NCI-H524 treated with DMSO at 0.1 percent for 48 hours (cell line): ENCODE measurements at regions not wholly inside any gene's neighbourhood (a gene's known extent, or its start where the extent isn't known, plus 50 kb on each side); places are given as distances from the start of the nearest gene placed in this dataset.
"Not testable (repeated sequence)": the region's sequence is repeated elsewhere in the genome, so short reads cannot be mapped to it uniquely, and the experiment has no call there.

Source experiments
- DNase-seq: peaks from one replicate; lab custom pipeline; 2025; lab: John Stamatoyannopoulos, UW

- no peak for DNase-seq
Measured at GRCh38 chr2:55772109-55772980, 78.7 kb upstream of the PNPT1 start.

DNA sequence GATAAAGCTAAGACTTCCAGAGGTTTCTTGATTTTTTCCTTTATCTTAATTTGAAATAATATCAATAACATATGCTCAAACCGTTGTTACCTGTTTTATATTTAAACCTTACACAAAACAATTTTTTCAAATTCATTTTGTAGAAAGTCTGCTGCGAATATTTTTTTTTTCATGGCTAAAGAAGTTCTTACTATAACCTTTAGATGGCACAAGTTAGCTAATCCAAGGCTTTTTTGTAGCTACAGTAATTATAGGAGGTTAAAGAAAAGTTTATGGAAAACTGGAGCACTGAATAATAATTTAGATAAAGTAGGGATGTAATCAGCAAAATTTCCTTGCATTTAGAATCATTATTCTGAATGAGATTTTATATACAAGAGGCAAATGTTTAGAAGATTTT is 78.0 kb upstream of the PNPT1 start:
- DNase-seq = peak; percentile 9

DNA sequence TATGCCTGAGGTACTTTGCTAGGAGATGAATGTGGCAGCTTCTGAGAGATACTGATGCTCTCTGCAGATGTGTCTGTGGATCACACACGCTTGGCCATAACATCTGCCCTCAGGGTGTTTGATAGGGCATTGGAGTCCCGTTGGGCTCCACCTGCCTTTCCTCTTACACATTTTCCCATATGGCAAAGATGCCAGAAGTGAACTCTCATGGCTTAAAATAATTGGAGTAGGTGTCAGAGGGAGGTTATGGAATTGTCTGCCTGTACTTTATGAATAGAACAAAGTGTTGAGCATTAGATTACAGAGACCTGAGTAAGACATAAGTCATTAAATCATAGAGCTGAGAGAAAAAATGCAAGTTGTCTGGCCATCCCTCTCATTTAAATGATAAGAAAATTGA is 75.3 kb upstream of the PNPT1 start:
- DNase-seq = no peak

DNA sequence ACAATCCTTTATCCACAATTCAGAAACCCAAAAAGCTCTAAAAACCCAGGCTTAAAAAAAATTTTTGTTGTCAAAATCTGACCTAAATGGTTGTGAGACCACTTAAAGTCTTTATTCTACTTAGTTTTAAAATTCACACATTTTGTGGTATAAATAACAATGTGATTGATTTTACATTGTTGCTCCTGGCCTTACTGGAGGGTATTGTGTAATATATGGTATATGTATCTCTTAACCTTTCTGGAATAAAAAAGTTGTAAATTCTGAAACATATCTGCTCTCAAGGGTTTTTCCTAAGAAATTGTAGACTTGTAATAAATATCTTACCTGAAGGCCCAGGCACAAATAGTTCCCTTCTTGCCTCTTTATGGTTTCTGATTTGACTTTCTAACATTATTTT is 73.3 kb upstream of the PNPT1 start:
- DNase-seq = no peak

GRCh38 chr2:55765708-55766107 is 72.1 kb upstream of the PNPT1 start:
- not testable (repeated sequence) for DNase-seq

GRCh38 chr2:55763721-55764120 is 70.1 kb upstream of the PNPT1 start:
- DNase-seq = no peak

DNA sequence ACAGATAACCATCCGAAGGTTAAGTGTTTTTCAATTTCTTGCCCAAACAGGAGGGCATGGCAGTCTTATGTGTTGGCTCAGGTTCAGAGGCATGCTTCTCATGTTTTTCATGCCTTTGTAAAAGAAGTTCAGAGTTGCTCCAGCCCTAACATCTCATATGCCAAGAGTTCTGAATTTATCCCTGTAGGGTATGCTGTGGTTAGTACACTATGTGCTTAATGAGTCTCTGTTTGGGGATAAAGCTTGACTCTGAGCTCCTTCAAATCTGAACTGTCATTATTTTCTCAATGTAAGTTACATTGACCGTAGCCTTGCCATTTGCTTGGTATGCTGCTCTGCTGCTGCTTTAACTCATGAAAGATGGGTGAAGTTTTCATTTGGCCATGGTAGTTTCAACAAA is 67.9 kb upstream of the PNPT1 start:
- no peak for DNase-seq

DNA sequence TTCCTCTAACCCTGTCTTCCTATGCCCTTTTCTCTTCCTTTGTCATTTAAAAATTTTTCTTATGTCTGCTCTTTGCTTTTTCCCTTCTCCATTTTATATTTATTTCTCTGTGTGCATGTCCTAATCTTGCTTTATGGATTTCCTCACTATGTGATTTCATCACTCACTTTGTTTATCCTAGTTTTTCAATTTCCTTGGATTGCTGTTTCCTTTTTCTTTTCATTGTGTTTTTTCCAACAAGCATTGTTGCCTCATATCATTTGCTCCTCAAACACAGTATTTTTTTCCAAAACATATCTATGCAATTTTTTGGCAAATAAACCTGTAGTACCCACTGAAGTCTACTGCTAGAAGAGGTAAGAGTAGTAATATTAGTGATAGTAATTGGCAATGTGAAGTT is 67.4 kb upstream of the PNPT1 start:
- no peak for DNase-seq

- DNase-seq = no peak
Measured at GRCh38 chr2:55760125-55760524, 66.5 kb upstream of the PNPT1 start.

DNA sequence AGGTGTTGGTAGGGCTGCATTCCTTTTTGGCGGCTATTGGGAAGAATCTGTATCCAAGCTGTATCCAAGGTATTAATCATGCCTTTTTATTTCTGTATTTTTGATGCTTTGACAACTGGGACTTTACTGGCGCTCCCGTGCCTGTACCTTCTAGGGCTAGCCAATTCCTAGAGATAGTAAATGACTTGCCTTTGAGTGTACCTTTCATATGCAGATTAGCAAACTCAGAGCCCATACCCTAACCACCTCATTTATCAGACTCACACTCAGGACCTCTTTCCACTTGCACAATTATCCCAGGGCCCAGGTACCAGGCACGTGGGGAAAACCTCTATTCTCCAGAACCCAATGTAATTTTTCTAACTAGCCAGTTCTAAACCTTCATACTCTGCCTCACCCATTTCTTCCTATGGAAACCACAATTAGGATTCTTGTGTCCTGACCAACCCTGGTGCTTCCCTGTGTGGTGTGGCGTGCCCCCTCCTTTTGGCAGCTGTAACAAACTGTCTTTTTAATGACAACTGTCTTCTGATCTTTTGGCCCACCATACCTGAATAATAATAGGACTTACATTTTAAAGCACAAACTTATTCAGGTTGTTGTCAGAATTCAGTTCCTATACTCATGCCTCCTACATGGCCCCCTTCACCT is 65.8 kb upstream of the PNPT1 start:
- DNase-seq = no peak

- no peak for DNase-seq
Measured at GRCh38 chr2:55751966-55752365, 58.3 kb upstream of the PNPT1 start.

DNA sequence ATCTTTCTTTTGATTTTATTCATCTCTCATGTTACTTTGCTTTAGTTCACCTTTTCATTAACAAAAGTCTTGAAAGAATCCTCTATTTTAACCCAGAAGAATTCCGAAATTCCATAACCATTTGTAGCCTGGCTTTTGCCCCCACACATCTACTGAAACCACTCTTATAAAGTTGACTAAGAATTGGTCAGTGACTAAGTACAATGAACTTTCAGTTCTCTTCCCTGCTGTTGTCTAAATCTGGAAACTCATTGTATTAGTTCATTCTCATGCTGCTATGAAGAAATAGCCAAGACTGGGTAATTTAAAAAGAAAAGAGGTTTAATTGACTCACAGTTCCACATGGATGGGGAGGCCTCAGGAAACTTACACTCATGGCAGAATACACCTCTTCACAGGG is 49.9 kb upstream of the PNPT1 start:
- DNase-seq = no peak
